ENCODE measurements at regions not wholly inside any gene's neighbourhood (a gene's known extent, or its start where the extent isn't known, plus 50 kb on each side); places are given as distances from the start of the nearest gene placed in this dataset.

- Histone ChIP-seq H3F3A (ENCODE audit: control insufficient read depth, insufficient read depth) (no peaks in the 10 kb centered on the region), H3K79me2 (ENCODE audit: control insufficient read depth, low read length) (no peaks in the 10 kb centered on the region), H3K36me3 (ENCODE audit: control insufficient read depth, low read length) (no peaks in the 10 kb centered on the region), H3K4me2 (ENCODE audit: low read length) (no peak overlapping the region), H3K27ac (ENCODE audit: low read depth, low read length) (no peak overlapping the region), H4K20me1 (ENCODE audit: control insufficient read depth, insufficient read depth, low read depth, low read length) (no peaks in the 10 kb centered on the region), H3K4me3 (ENCODE audit: low read length) (no peak overlapping the region), H3K27me3 (ENCODE audit: control insufficient read depth, low read length) (no peaks in the 10 kb centered on the region), H3K4me1 (ENCODE audit: control insufficient read depth, low read length) (no peaks in the 10 kb centered on the region), H3K9me3 (ENCODE audit: control insufficient read depth, insufficient read depth, low read length) (no peaks in the 10 kb centered on the region), H3K9me2 (replicated peaks; ENCODE audit: control insufficient read depth, low read length) (no peaks in the 10 kb centered on the region)
- no peak for TF ChIP-seq CTCF (IDR thresholded peaks at IDR 0.05; ENCODE audit: low read depth, low read length, poor library complexity, severe bottlenecking)
- TF ChIP-seq EZH2phosphoT487 (IDR thresholded peaks at IDR 0.05; ENCODE audit: borderline replicate concordance, low read length): no peak
These were observed 493.9 kb downstream of the CCDC171 start for GRCh38 chr9:16046713-16047112.

- Histone ChIP-seq H3K4me1 (ENCODE audit: control insufficient read depth, low read length) (no peaks in the 10 kb centered on the region), H4K20me1 (ENCODE audit: control insufficient read depth, insufficient read depth, low read depth, low read length) (no peaks in the 10 kb centered on the region), H3K4me3 (ENCODE audit: low read length) (no peak overlapping the region), H3F3A (ENCODE audit: control insufficient read depth, insufficient read depth) (no peaks in the 10 kb centered on the region), H3K4me2 (ENCODE audit: low read length) (no peak overlapping the region), H3K79me2 (ENCODE audit: control insufficient read depth, low read length) (no peaks in the 10 kb centered on the region), H3K36me3 (ENCODE audit: control insufficient read depth, low read length) (no peaks in the 10 kb centered on the region), H3K27ac (ENCODE audit: low read depth, low read length) (no peak overlapping the region), H3K9me2 (replicated peaks; ENCODE audit: control insufficient read depth, low read length) (no peaks in the 10 kb centered on the region), H3K27me3 (ENCODE audit: control insufficient read depth, low read length) (no peaks in the 10 kb centered on the region), H3K9me3 (ENCODE audit: control insufficient read depth, insufficient read depth, low read length) (no peaks in the 10 kb centered on the region)
- TF ChIP-seq EZH2phosphoT487 (IDR thresholded peaks at IDR 0.05; ENCODE audit: borderline replicate concordance, low read length): no peak
- TF ChIP-seq CTCF (IDR thresholded peaks at IDR 0.05; ENCODE audit: low read depth, low read length, poor library complexity, severe bottlenecking): no peak
These were observed 495.3 kb downstream of the CCDC171 start for GRCh38 chr9:16048129-16048528.

GRCh38 chr9:16052146-16052545 lies 499.3 kb downstream of the CCDC171 start:
- H3K27me3 ChIP-seq (ENCODE audit: control insufficient read depth, low read length): no peaks in the 10 kb centered on the region
- H3K4me1 ChIP-seq (ENCODE audit: control insufficient read depth, low read length): no peaks in the 10 kb centered on the region
- no peak overlapping the region for H3K27ac ChIP-seq (ENCODE audit: low read depth, low read length)
- H3K9me2 ChIP-seq (replicated peaks; ENCODE audit: control insufficient read depth, low read length): no peaks in the 10 kb centered on the region
- H4K20me1 ChIP-seq (ENCODE audit: control insufficient read depth, insufficient read depth, low read depth, low read length): no peaks in the 10 kb centered on the region
- no peaks in the 10 kb centered on the region for H3K9me3 ChIP-seq (ENCODE audit: control insufficient read depth, insufficient read depth, low read length)
- no peaks in the 10 kb centered on the region for H3F3A ChIP-seq (ENCODE audit: control insufficient read depth, insufficient read depth)
- no peaks in the 10 kb centered on the region for H3K36me3 ChIP-seq (ENCODE audit: control insufficient read depth, low read length)
- no peak overlapping the region for H3K4me2 ChIP-seq (ENCODE audit: low read length)
- no peaks in the 10 kb centered on the region for H3K79me2 ChIP-seq (ENCODE audit: control insufficient read depth, low read length)
- no peak overlapping the region for H3K4me3 ChIP-seq (ENCODE audit: low read length)
- TF ChIP-seq EZH2phosphoT487 (IDR thresholded peaks at IDR 0.05; ENCODE audit: borderline replicate concordance, low read length) (no peak), CTCF (IDR thresholded peaks at IDR 0.05; ENCODE audit: low read depth, low read length, poor library complexity, severe bottlenecking) (no peak)
